Loucy (cell line): ENCODE measurements at regions not wholly inside any gene's neighbourhood (a gene's known extent, or its start where the extent isn't known, plus 50 kb on each side); places are given as distances from the start of the nearest gene placed in this dataset.

Source experiments
- EZH2phosphoT487 ChIP-seq: fragments of 200-600 bp; IDR thresholded peaks from 2 replicates; pipeline ENCODE4 v1.6.1; 2018; ENCODE audit warnings: antibody characterized with exemption, mild to moderate bottlenecking, moderate library complexity, borderline replicate concordance
- TF ChIP-seq, protein P1 (sequence below): fragments of 200-600 bp; sonication (generic); conservative IDR thresholded peaks from 2 replicates; pipeline ENCODE4 v1.5.1; 2014; ENCODE audit warnings: mild to moderate bottlenecking, antibody characterized with exemption, low read length

DNA sequence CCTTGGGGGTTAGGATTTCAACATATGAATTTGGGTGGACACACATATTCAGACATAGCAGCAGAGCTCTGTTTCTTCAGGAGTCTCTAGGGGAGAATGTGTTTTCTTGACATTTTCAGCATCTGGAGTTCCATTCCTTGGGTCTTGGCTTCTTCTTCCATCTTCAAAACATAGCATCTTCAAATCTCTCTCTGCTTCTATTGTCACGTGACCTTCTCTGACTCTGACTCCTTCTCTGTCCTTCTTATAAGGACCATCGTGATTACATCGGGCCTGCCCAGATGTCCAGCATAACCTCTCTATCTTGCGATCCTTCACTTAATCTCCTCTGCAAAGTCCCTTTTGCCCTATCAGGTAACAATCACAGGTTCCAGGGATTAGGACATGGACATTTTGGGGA, 101.0 kb upstream of the CHD6 start:
- TF ChIP-seq, protein P1, sequence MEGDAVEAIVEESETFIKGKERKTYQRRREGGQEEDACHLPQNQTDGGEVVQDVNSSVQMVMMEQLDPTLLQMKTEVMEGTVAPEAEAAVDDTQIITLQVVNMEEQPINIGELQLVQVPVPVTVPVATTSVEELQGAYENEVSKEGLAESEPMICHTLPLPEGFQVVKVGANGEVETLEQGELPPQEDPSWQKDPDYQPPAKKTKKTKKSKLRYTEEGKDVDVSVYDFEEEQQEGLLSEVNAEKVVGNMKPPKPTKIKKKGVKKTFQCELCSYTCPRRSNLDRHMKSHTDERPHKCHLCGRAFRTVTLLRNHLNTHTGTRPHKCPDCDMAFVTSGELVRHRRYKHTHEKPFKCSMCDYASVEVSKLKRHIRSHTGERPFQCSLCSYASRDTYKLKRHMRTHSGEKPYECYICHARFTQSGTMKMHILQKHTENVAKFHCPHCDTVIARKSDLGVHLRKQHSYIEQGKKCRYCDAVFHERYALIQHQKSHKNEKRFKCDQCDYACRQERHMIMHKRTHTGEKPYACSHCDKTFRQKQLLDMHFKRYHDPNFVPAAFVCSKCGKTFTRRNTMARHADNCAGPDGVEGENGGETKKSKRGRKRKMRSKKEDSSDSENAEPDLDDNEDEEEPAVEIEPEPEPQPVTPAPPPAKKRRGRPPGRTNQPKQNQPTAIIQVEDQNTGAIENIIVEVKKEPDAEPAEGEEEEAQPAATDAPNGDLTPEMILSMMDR: no peak
- no peak for TF ChIP-seq EZH2phosphoT487
